SK-N-SH treated with all-trans-retinoic acid at 6 μM for 48 hours (cell line): ENCODE measurements at regions not wholly inside any gene's neighbourhood (a gene's known extent, or its start where the extent isn't known, plus 50 kb on each side); places are given as distances from the start of the nearest gene placed in this dataset.

Experiments
- ATAC-seq: fragments of 200-7000 bp; cut with Tn5 transposase; 3 replicates; pipeline ENCODE4 v1.9.1; 2020; ENCODE audit warnings: mild to moderate bottlenecking, moderate library complexity
- ARNTL ChIP-seq: fragments of 450-650 bp; formaldehyde crosslinking; IDR thresholded peaks from 2 replicates; pipeline ENCODE4 v1.5.0; 2020; ENCODE audit warnings: low read depth, mild to moderate bottlenecking, moderate library complexity, borderline replicate concordance
- CSDC2 ChIP-seq: fragments of 250-450 bp; sonication (Bioruptor Pico); IDR thresholded peaks from 2 replicates; pipeline ENCODE4 v1.5.0; 2020; ENCODE audit warnings: mild to moderate bottlenecking, moderate library complexity
- ESRRG ChIP-seq: fragments of 250-450 bp; sonication (Bioruptor Pico); IDR thresholded peaks from 2 replicates; pipeline ENCODE4 v1.6.1; 2021; ENCODE audit warnings: mild to moderate bottlenecking
- GLIS3 ChIP-seq: fragments of 250-450 bp; sonication (Bioruptor Pico); IDR thresholded peaks from 2 replicates; pipeline ENCODE4 v1.5.0; 2020; ENCODE audit warnings: mild to moderate bottlenecking, moderate library complexity
- ISL1 ChIP-seq: fragments of 250-450 bp; sonication (Bioruptor Pico); IDR thresholded peaks from 2 replicates; pipeline ENCODE4 v2.1.2; 2022; ENCODE audit warnings: mild to moderate bottlenecking, moderate library complexity
- OSR1 ChIP-seq: fragments of 250-450 bp; sonication (Bioruptor Pico); IDR thresholded peaks from 2 replicates; pipeline ENCODE4 v1.8.0; 2022; ENCODE audit warnings: moderate library complexity, mild to moderate bottlenecking, inconsistent platforms
- RARB ChIP-seq: fragments of 250-450 bp; sonication (Bioruptor Pico); IDR thresholded peaks from 2 replicates; pipeline ENCODE4 v1.8.0; 2021; ENCODE audit warnings: mild to moderate bottlenecking, moderate library complexity
- SNAI2 ChIP-seq: fragments of 250-450 bp; sonication (Bioruptor Pico); IDR thresholded peaks from 2 replicates; pipeline ENCODE4 v1.5.0; 2020; ENCODE audit warnings: mild to moderate bottlenecking, moderate library complexity
- ZC3H10 ChIP-seq: fragments of 250-450 bp; sonication (Bioruptor Pico); IDR thresholded peaks from 2 replicates; pipeline ENCODE4 v1.5.1; 2021; ENCODE audit warnings: mild to moderate bottlenecking, moderate library complexity
- ZFP30 ChIP-seq: fragments of 450-650 bp; formaldehyde crosslinking; IDR thresholded peaks from 2 replicates; pipeline ENCODE4 v1.5.0; 2022; ENCODE audit warnings: mild to moderate bottlenecking, moderate library complexity
- ZNF565 ChIP-seq: fragments of 450-650 bp; formaldehyde crosslinking; conservative IDR thresholded peaks from 2 replicates; pipeline ENCODE4 v1.5.0; 2020; ENCODE audit warnings: low read depth, mild to moderate bottlenecking, moderate library complexity
- ZNF70 ChIP-seq: fragments of 450-650 bp; formaldehyde crosslinking; IDR thresholded peaks from 2 replicates; pipeline ENCODE4 v1.5.0; 2020; ENCODE audit warnings: mild to moderate bottlenecking, moderate library complexity
- TF ChIP-seq, protein P1 (sequence below): fragments of 250-450 bp; sonication (Bioruptor Pico); IDR thresholded peaks from 2 replicates; pipeline ENCODE4 v1.8.0; 2020; ENCODE audit warnings: mild to moderate bottlenecking, moderate library complexity, borderline replicate concordance
- TF ChIP-seq, protein P2 (sequence below): fragments of 250-450 bp; sonication (Bioruptor Pico); IDR thresholded peaks from 2 replicates; pipeline ENCODE4 v1.5.0; 2020; ENCODE audit warnings: mild to moderate bottlenecking, moderate library complexity
- TF ChIP-seq, protein P3 (sequence below): fragments of 250-450 bp; sonication (Bioruptor Pico); IDR thresholded peaks from 2 replicates; pipeline ENCODE4 v1.8.0; 2021; ENCODE audit warnings: low read depth, mild to moderate bottlenecking, moderate library complexity, borderline replicate concordance
- TF ChIP-seq, protein P4 (sequence below): fragments of 250-450 bp; sonication (Bioruptor Pico); IDR thresholded peaks from 2 replicates; pipeline ENCODE4 v1.5.1; 2020; ENCODE audit warnings: low read depth, mild to moderate bottlenecking, moderate library complexity

DNA sequence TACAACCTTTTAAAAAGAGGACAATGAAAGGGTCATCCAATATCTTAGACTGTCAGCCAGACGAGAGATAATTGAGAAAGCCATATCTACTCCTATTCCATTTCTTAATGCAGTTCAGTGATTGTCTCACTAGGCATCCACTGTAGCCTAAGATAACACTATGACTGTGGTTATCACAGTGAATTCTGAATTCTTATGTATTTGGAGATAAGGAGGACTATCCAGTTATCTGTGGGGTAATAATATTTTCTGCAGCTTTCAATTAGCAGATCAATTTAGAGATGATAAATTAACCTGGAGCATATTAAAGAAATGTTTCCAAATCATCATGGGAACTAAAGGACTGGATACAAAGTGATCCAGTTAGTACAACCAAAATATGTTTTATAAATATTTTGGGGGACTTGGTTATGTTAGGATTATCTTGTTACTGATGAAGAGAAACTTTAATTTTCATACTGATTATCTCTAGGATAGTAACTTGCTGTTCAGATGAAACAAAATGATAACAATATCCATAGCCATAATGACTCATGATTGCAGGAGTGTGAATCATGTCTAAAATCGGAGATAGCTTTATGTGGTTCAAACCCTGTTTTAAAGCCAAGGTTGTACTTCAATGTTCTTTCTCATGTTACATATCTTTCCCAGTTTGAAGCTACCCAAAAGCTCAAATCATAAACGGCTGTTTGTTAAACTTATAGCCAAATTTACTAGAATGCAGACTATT, 1152.0 kb downstream of the HACE1 start:
- TF ChIP-seq, protein P1, sequence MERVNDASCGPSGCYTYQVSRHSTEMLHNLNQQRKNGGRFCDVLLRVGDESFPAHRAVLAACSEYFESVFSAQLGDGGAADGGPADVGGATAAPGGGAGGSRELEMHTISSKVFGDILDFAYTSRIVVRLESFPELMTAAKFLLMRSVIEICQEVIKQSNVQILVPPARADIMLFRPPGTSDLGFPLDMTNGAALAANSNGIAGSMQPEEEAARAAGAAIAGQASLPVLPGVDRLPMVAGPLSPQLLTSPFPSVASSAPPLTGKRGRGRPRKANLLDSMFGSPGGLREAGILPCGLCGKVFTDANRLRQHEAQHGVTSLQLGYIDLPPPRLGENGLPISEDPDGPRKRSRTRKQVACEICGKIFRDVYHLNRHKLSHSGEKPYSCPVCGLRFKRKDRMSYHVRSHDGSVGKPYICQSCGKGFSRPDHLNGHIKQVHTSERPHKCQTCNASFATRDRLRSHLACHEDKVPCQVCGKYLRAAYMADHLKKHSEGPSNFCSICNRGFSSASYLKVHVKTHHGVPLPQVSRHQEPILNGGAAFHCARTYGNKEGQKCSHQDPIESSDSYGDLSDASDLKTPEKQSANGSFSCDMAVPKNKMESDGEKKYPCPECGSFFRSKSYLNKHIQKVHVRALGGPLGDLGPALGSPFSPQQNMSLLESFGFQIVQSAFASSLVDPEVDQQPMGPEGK, result no peak
- no peak for TF ChIP-seq ISL1 (CRISPR knock-in tag)
- no peak for TF ChIP-seq ESRRG
- no peak for TF ChIP-seq OSR1
- TF ChIP-seq, protein P2, sequence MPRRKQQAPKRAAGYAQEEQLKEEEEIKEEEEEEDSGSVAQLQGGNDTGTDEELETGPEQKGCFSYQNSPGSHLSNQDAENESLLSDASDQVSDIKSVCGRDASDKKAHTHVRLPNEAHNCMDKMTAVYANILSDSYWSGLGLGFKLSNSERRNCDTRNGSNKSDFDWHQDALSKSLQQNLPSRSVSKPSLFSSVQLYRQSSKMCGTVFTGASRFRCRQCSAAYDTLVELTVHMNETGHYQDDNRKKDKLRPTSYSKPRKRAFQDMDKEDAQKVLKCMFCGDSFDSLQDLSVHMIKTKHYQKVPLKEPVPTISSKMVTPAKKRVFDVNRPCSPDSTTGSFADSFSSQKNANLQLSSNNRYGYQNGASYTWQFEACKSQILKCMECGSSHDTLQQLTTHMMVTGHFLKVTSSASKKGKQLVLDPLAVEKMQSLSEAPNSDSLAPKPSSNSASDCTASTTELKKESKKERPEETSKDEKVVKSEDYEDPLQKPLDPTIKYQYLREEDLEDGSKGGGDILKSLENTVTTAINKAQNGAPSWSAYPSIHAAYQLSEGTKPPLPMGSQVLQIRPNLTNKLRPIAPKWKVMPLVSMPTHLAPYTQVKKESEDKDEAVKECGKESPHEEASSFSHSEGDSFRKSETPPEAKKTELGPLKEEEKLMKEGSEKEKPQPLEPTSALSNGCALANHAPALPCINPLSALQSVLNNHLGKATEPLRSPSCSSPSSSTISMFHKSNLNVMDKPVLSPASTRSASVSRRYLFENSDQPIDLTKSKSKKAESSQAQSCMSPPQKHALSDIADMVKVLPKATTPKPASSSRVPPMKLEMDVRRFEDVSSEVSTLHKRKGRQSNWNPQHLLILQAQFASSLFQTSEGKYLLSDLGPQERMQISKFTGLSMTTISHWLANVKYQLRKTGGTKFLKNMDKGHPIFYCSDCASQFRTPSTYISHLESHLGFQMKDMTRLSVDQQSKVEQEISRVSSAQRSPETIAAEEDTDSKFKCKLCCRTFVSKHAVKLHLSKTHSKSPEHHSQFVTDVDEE (CRISPR knock-in tag), result no peak
- no peak for TF ChIP-seq ZC3H10 (CRISPR knock-in tag)
- TF ChIP-seq RARB (CRISPR knock-in tag), result no peak
- no peak for TF ChIP-seq CSDC2 (CRISPR knock-in tag)
- ATAC-seq, result no peak

DNA sequence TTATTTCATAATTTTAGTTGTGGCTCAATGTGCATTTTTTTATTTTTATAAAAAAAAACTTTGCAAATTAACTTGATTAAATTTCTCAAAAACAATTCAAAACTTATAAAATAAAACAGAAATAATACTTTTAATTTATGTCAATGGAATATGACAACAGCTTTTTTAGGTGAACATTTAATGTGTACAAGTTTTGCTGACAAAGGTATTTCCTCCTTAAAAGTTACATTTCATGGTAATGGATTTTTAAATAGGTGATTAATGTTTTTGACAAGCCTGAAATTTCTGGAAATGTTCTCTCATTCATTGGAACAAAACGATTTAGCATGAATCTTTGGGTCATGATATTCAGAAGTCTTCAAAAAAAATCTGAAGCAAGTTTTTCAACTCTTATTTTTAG, 1160.0 kb downstream of the HACE1 start:
- no peak for ATAC-seq
- TF ChIP-seq ZNF565 (no peak), CSDC2 (CRISPR knock-in tag) (no peak), SNAI2 (CRISPR knock-in tag) (no peak), ARNTL (CRISPR knock-in tag) (no peak), ZFP30 (no peak)
- TF ChIP-seq, protein P1, result no peak
- TF ChIP-seq, protein P3, sequence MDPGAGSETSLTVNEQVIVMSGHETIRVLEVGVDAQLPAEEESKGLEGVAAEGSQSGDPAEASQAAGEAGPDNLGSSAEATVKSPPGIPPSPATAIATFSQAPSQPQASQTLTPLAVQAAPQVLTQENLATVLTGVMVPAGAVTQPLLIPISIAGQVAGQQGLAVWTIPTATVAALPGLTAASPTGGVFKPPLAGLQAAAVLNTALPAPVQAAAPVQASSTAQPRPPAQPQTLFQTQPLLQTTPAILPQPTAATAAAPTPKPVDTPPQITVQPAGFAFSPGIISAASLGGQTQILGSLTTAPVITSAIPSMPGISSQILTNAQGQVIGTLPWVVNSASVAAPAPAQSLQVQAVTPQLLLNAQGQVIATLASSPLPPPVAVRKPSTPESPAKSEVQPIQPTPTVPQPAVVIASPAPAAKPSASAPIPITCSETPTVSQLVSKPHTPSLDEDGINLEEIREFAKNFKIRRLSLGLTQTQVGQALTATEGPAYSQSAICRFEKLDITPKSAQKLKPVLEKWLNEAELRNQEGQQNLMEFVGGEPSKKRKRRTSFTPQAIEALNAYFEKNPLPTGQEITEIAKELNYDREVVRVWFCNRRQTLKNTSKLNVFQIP, result no peak
- TF ChIP-seq, protein P4, sequence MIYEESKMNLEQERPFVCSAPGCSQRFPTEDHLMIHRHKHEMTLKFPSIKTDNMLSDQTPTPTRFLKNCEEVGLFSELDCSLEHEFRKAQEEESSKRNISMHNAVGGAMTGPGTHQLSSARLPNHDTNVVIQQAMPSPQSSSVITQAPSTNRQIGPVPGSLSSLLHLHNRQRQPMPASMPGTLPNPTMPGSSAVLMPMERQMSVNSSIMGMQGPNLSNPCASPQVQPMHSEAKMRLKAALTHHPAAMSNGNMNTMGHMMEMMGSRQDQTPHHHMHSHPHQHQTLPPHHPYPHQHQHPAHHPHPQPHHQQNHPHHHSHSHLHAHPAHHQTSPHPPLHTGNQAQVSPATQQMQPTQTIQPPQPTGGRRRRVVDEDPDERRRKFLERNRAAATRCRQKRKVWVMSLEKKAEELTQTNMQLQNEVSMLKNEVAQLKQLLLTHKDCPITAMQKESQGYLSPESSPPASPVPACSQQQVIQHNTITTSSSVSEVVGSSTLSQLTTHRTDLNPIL (CRISPR knock-in tag), result no peak
- TF ChIP-seq, protein P2 (CRISPR knock-in tag), result no peak

DNA sequence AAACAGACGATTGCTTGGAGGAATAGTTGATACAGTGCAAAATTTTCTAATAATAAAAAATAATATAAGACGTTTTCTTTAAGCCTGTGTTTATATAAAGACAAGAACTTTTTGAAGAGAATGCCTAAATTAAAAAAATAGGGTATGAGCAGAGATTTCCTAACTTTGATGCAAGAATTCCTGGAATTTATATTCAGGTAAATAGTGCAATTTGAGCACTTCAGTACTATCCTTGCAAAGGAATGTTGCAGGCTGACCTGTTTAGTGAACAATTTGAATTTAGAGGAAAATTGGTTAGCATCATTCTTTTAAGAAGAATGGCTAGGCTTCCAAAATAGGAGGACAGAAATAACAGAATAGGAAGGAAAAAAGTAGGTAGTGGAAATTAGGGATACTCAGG, 1172.3 kb downstream of the HACE1 start:
- TF ChIP-seq, protein P3, result no peak
- TF ChIP-seq, protein P4 (CRISPR knock-in tag), result no peak
- TF ChIP-seq GLIS3 (CRISPR knock-in tag) (no peak), ZNF70 (CRISPR knock-in tag) (no peak), OSR1 (no peak), ZNF565 (no peak)
- no peak for ATAC-seq
